HCT116 (cell line): ENCODE measurements at regions not wholly inside any gene's neighbourhood (a gene's known extent, or its start where the extent isn't known, plus 50 kb on each side); places are given as distances from the start of the nearest gene placed in this dataset.

Experiments used
- ATAC-seq: fragments of 200-7000 bp; cut with Tn5 transposase; 2 replicates; pipeline ENCODE4 v1.9.1; 2020; ENCODE audit warnings: mild to moderate bottlenecking, moderate library complexity
- BruUV-seq: library from RNA; stranded (reverse); fragments of 400-500 nt; replicated peaks from 2 replicates; lab custom pipeline; 2021; lab: Mats Ljungman, UMichigan
- CTCF ChIA-PET: fragments of 300-600 bp; sonication (Branson Sonifier 250); formaldehyde crosslinking; loops from one replicate; lab custom pipeline; 2021; ENCODE audit warnings: antibody characterized with exemption; lab: Charles Lee
- POLR2A ChIA-PET: fragments of 300-600, 350-600 bp; sonication (Branson Sonifier 250); formaldehyde crosslinking; loops from one replicate; lab custom pipeline; 2021; ENCODE audit warnings: antibody characterized with exemption; lab: Charles Lee
- RAD21 ChIA-PET, 2 experiments: fragments of 300-600 bp; sonication (Branson Sonifier 250); formaldehyde crosslinking; loops; one replicate each; lab custom pipeline; 2023; ENCODE audit warnings: low total read pairs in 2 of 2; ENCODE audit not compliant: uncharacterized antibody in 2 of 2, unreplicated experiment in 2 of 2, low non-redundant PET in 1 of 2; lab: Charles Lee
- DNase-seq: peaks from one replicate; pipeline ENCODE4 v3.0.0-alpha.2; 2010; ENCODE audit warnings: low read depth, low spot score
- H2AFZ ChIP-seq: fragments of 200-600 bp; shearing (Covaris generic), sonication (generic); 2 replicates; pipeline ENCODE4 v1.6.1; 2017; ENCODE audit warnings: low read depth, mixed run types, mixed read lengths, antibody characterized with exemption, low read length; ENCODE audit not compliant: poor library complexity, severe bottlenecking
- H3K27ac ChIP-seq: 2 replicates; pipeline ENCODE4 v1.5.1; 2012; ENCODE audit warnings: low read depth, low read length
- H3K27me3 ChIP-seq: fragments of 200-600 bp; sonication (generic); 2 replicates; pipeline ENCODE4 v1.6.1; 2016; ENCODE audit warnings: mixed run types, low read length, mixed read lengths; ENCODE audit not compliant: insufficient read depth
- H3K36me3 ChIP-seq, 2 experiments: fragments of 200-500 bp in 1 of 2; fragments of 200-600 bp in 1 of 2; sonication (Bioruptor generic) in 1 of 2; sonication (generic) in 1 of 2; 2 replicates each; pipeline versions ENCODE4 v1.5.1 to v1.6.1; 2014 to 2016; ENCODE audit warnings: low read length in 2 of 2, inconsistent platforms in 1 of 2, mixed read lengths in 1 of 2, mixed run types in 1 of 2; ENCODE audit not compliant: insufficient read depth in 2 of 2, control insufficient read depth in 1 of 2
- H3K4me1 ChIP-seq, 2 experiments: fragments of 200-600 bp in 1 of 2; sonication (generic) in 1 of 2; 2 replicates each; pipeline versions ENCODE4 v1.5.1 to v1.6.1; 2012 to 2017; ENCODE audit warnings: low read length in 2 of 2, inconsistent platforms in 1 of 2, mild to moderate bottlenecking in 1 of 2, mixed read lengths in 1 of 2, mixed run types in 1 of 2, moderate library complexity in 1 of 2; ENCODE audit not compliant: insufficient read depth in 2 of 2, control insufficient read depth in 1 of 2
- H3K4me2 ChIP-seq: fragments of 200-600 bp; sonication (generic); 2 replicates; pipeline ENCODE4 v1.6.1; 2017; ENCODE audit warnings: mixed run types, low read length, mixed read lengths
- H3K4me3 ChIP-seq, 2 experiments: fragments of 200-600 bp in 1 of 2; sonication (generic) in 1 of 2; replicated peaks in 1 of 2; 2 replicates each; pipeline ENCODE4 v1.5.1; 2011 to 2016; ENCODE audit warnings: low read length in 2 of 2, control low read depth in 1 of 2, low read depth in 1 of 2, mild to moderate bottlenecking in 1 of 2, mixed read lengths in 1 of 2, mixed run types in 1 of 2
- H3K79me2 ChIP-seq: fragments of 200-600 bp; sonication (generic); 2 replicates; pipeline ENCODE4 v1.6.1; 2017; ENCODE audit warnings: mild to moderate bottlenecking, mixed run types, low read length, moderate library complexity, mixed read lengths; ENCODE audit not compliant: insufficient read depth
- H3K9ac ChIP-seq: fragments of 200-600 bp; sonication (generic); 2 replicates; pipeline ENCODE4 v1.6.1; 2016; ENCODE audit warnings: low read length, mixed read lengths
- H3K9me2 ChIP-seq: fragments of 200-600 bp; sonication (generic), shearing (Covaris generic); 2 replicates; pipeline ENCODE4 v1.6.1; 2017; ENCODE audit warnings: mixed run types, mild to moderate bottlenecking, moderate library complexity; ENCODE audit not compliant: insufficient read depth
- H3K9me3 ChIP-seq, 2 experiments: fragments of 200-500 bp in 1 of 2; fragments of 200-600 bp in 1 of 2; sonication (Bioruptor generic) in 1 of 2; sonication (generic) in 1 of 2; 2 replicates each; pipeline ENCODE4 v1.6.1; 2014 to 2017; ENCODE audit warnings: low read length in 2 of 2, mixed read lengths in 2 of 2, inconsistent platforms in 1 of 2, low read depth in 1 of 2, mild to moderate bottlenecking in 1 of 2, mixed run types in 1 of 2, moderate library complexity in 1 of 2; ENCODE audit not compliant: control insufficient read depth in 1 of 2, insufficient read depth in 1 of 2
- H4K20me1 ChIP-seq: fragments of 200-600 bp; sonication (generic), shearing (Covaris generic); 2 replicates; pipeline ENCODE4 v1.6.1; 2017; ENCODE audit warnings: mixed run types, mild to moderate bottlenecking, moderate library complexity; ENCODE audit not compliant: insufficient read depth
- CBX3 ChIP-seq: IDR thresholded peaks from 2 replicates; pipeline ENCODE4 v1.6.1; 2012; ENCODE audit warnings: low read depth
- CEBPB ChIP-seq: IDR thresholded peaks from 2 replicates; pipeline ENCODE4 v1.6.1; 2012; ENCODE audit warnings: low read depth
- ELF1 ChIP-seq: IDR thresholded peaks from 2 replicates; pipeline ENCODE4 v1.6.1; 2012; ENCODE audit warnings: low read depth, borderline replicate concordance
- EZH2 ChIP-seq: fragments of 200-600 bp; sonication (generic); IDR thresholded peaks from 2 replicates; pipeline ENCODE4 v1.6.1; 2017; ENCODE audit warnings: antibody characterized with exemption, mixed run types
- EZH2phosphoT487 ChIP-seq: fragments of 200-600 bp; IDR thresholded peaks from 2 replicates; pipeline ENCODE4 v1.6.1; 2018; ENCODE audit warnings: antibody characterized with exemption, borderline replicate concordance
- FOSL1 ChIP-seq: IDR thresholded peaks from 2 replicates; pipeline ENCODE4 v1.6.1; 2012; ENCODE audit warnings: low read depth
- POLR2A ChIP-seq: IDR thresholded peaks from 2 replicates; pipeline ENCODE4 v1.7.0; 2011; ENCODE audit warnings: borderline replicate concordance; ENCODE audit not compliant: insufficient read depth, insufficient read length; ENCODE audit errors: extremely low read depth
- POLR2AphosphoS5 ChIP-seq: IDR thresholded peaks from 2 replicates; pipeline ENCODE4 v1.6.1; 2011; ENCODE audit warnings: mild to moderate bottlenecking, low read depth, low read length, moderate library complexity
- RAD21 ChIP-seq: IDR thresholded peaks from 2 replicates; pipeline ENCODE4 v1.6.1; 2012; ENCODE audit warnings: low read depth, mild to moderate bottlenecking
- SP1 ChIP-seq: IDR thresholded peaks from 2 replicates; pipeline ENCODE4 v1.6.1; 2012; ENCODE audit warnings: low read depth
- TCF7L2 ChIP-seq: IDR thresholded peaks from 2 replicates; pipeline ENCODE4 v1.7.0; 2011; ENCODE audit warnings: borderline replicate concordance, inconsistent platforms; ENCODE audit not compliant: insufficient read depth, insufficient read length; ENCODE audit errors: extremely low read depth
- YY1 ChIP-seq: IDR thresholded peaks from 2 replicates; pipeline ENCODE4 v1.6.1; 2011; ENCODE audit warnings: low read length, low read depth, moderate library complexity, mild to moderate bottlenecking; ENCODE audit not compliant: insufficient replicate concordance; ENCODE audit errors: extremely low read depth
- ZFX ChIP-seq: fragments of 450-650 bp; IDR thresholded peaks from 2 replicates; pipeline ENCODE4 v1.6.1; 2017
- ZNF274 ChIP-seq: fragments of 200-500 bp; sonication (Bioruptor generic); IDR thresholded peaks from 2 replicates; pipeline ENCODE4 v1.6.1; 2014; ENCODE audit warnings: mild to moderate bottlenecking, low read depth, low read length, inconsistent platforms
- intact Hi-C: fragments of 100-400 bp; cut with micrococcal nuclease; formaldehyde crosslinking; loops from 2 replicates; pipeline ENCODE4 v1.10.0; 2022
- TF ChIP-seq, protein P1 (sequence below): IDR thresholded peaks from 2 replicates; pipeline ENCODE4 v1.6.1; 2012
- TF ChIP-seq, protein P2 (sequence below), 3 experiments: fragments of 200-600 bp in 1 of 3; sonication (generic) in 1 of 3; IDR thresholded peaks in 2 of 3; conservative IDR thresholded peaks in 1 of 3; 2 replicates each; pipeline ENCODE4 v1.5.1; 2012 to 2017; ENCODE audit warnings: low read depth in 2 of 3, low read length in 2 of 3, antibody characterized with exemption in 1 of 3, borderline replicate concordance in 1 of 3, control low read depth in 1 of 3, mild to moderate bottlenecking in 1 of 3, mixed read lengths in 1 of 3, mixed run types in 1 of 3, moderate library complexity in 1 of 3; ENCODE audit not compliant: insufficient read depth in 1 of 3
- TF ChIP-seq, protein P3 (sequence below): IDR thresholded peaks from 2 replicates; pipeline ENCODE4 v1.6.1; 2012; ENCODE audit warnings: low read depth
- TF ChIP-seq, protein P4 (sequence below): IDR thresholded peaks from 2 replicates; pipeline ENCODE4 v1.6.1; 2011; ENCODE audit warnings: mild to moderate bottlenecking, low read length, moderate library complexity; ENCODE audit not compliant: insufficient replicate concordance; ENCODE audit errors: extremely low read depth

DNA sequence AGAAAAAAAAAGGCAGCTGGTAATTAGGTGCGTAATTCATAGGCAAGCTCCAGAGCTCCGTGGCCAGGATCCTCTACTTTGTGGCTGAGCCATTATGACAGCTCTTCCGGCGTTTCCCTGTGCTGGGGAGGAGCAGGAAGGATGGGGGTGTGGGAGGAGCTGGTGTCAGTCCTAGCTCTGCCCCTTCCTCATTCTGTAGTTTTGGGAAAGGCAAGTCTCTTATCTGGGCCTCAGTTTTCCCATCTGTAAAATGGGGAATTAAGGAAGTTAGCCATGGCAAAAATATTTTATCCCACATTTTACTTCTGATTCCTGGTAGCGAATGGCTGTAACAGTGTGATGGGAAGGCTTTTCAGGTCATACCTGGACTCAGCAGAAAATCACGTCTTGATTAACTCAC lies 81.1 kb downstream of the SEC61B start (continued):
- TF ChIP-seq, protein P1, sequence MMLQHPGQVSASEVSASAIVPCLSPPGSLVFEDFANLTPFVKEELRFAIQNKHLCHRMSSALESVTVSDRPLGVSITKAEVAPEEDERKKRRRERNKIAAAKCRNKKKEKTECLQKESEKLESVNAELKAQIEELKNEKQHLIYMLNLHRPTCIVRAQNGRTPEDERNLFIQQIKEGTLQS = no peak

DNA sequence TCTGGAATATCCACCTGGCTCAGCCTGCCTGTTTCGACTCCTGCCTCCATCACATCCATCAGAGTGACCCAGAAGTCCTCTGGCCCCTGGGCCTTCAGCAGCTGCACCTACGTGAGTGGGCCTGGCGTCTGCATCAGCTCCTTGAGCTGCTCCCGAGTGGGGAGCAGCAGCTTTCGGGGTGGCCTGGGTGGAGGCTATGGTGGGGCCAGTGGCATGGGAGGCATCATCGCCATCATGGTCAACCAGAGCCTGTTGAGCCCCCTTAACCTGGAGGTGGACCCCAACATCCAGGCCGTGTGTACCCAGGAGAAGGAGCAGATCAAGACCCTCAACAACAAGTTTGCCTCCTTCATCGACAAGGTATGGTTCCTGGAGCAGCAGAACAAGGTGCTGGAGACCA lies 83.0 kb downstream of the SEC61B start:
- no peak overlapping the region for H3K9ac ChIP-seq
- no peaks in the 10 kb centered on the region for H3K9me2 ChIP-seq
- no peaks in the 10 kb centered on the region for H3K9me3 ChIP-seq
- DNase-seq (no peak), ATAC-seq (no peak)
- no peak overlapping the region for H3K27ac ChIP-seq
- no peaks in the 10 kb centered on the region for H3K79me2 ChIP-seq
- intact Hi-C loops = no loop called here
- no peaks in the 10 kb centered on the region for H3K27me3 ChIP-seq
- no peaks in the 10 kb centered on the region for H3K36me3 ChIP-seq
- no peak overlapping the region for H3K4me2 ChIP-seq
- TF ChIP-seq ELF1 (no peak), POLR2AphosphoS5 (no peak), TCF7L2 (no peak), CEBPB (no peak), FOSL1 (no peak), RAD21 (no peak), POLR2A (no peak), EZH2phosphoT487 (no peak), YY1 (no peak), ZFX (no peak), CBX3 (no peak), ZNF274 (no peak), EZH2 (no peak), SP1 (no peak)
- TF ChIP-seq, protein P2, sequence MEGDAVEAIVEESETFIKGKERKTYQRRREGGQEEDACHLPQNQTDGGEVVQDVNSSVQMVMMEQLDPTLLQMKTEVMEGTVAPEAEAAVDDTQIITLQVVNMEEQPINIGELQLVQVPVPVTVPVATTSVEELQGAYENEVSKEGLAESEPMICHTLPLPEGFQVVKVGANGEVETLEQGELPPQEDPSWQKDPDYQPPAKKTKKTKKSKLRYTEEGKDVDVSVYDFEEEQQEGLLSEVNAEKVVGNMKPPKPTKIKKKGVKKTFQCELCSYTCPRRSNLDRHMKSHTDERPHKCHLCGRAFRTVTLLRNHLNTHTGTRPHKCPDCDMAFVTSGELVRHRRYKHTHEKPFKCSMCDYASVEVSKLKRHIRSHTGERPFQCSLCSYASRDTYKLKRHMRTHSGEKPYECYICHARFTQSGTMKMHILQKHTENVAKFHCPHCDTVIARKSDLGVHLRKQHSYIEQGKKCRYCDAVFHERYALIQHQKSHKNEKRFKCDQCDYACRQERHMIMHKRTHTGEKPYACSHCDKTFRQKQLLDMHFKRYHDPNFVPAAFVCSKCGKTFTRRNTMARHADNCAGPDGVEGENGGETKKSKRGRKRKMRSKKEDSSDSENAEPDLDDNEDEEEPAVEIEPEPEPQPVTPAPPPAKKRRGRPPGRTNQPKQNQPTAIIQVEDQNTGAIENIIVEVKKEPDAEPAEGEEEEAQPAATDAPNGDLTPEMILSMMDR (IDR thresholded peaks at IDR 0.05 in 2 of 3, conservative IDR thresholded peaks at IDR 0.05 in 1 of 3; ENCODE audit: borderline replicate concordance in 1 of 3, insufficient read depth in 1 of 3, low read depth in 2 of 3, low read length in 2 of 3) = no peak
- TF ChIP-seq, protein P3, sequence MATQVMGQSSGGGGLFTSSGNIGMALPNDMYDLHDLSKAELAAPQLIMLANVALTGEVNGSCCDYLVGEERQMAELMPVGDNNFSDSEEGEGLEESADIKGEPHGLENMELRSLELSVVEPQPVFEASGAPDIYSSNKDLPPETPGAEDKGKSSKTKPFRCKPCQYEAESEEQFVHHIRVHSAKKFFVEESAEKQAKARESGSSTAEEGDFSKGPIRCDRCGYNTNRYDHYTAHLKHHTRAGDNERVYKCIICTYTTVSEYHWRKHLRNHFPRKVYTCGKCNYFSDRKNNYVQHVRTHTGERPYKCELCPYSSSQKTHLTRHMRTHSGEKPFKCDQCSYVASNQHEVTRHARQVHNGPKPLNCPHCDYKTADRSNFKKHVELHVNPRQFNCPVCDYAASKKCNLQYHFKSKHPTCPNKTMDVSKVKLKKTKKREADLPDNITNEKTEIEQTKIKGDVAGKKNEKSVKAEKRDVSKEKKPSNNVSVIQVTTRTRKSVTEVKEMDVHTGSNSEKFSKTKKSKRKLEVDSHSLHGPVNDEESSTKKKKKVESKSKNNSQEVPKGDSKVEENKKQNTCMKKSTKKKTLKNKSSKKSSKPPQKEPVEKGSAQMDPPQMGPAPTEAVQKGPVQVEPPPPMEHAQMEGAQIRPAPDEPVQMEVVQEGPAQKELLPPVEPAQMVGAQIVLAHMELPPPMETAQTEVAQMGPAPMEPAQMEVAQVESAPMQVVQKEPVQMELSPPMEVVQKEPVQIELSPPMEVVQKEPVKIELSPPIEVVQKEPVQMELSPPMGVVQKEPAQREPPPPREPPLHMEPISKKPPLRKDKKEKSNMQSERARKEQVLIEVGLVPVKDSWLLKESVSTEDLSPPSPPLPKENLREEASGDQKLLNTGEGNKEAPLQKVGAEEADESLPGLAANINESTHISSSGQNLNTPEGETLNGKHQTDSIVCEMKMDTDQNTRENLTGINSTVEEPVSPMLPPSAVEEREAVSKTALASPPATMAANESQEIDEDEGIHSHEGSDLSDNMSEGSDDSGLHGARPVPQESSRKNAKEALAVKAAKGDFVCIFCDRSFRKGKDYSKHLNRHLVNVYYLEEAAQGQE = no peak
- TF ChIP-seq, protein P4, sequence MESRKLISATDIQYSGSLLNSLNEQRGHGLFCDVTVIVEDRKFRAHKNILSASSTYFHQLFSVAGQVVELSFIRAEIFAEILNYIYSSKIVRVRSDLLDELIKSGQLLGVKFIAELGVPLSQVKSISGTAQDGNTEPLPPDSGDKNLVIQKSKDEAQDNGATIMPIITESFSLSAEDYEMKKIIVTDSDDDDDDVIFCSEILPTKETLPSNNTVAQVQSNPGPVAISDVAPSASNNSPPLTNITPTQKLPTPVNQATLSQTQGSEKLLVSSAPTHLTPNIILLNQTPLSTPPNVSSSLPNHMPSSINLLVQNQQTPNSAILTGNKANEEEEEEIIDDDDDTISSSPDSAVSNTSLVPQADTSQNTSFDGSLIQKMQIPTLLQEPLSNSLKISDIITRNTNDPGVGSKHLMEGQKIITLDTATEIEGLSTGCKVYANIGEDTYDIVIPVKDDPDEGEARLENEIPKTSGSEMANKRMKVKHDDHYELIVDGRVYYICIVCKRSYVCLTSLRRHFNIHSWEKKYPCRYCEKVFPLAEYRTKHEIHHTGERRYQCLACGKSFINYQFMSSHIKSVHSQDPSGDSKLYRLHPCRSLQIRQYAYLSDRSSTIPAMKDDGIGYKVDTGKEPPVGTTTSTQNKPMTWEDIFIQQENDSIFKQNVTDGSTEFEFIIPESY = no peak
- ChIA-PET CTCF (no interaction called here), RAD21 (no interaction called here), POLR2A (no interaction called here)
- H4K20me1 ChIP-seq = no peaks in the 10 kb centered on the region
- peaks cover 0 to 2% of the 10 kb centered on the region in 2 experiments; a peak in 1 of 4 replicates for H3K4me1 ChIP-seq
- no peak overlapping the region for H3K4me3 ChIP-seq
- no TSS peak for BruUV-seq
- no peak overlapping the region for H2AFZ ChIP-seq
